H1 (cell line): ENCODE measurements at regions not wholly inside any gene's neighbourhood (a gene's known extent, or its start where the extent isn't known, plus 50 kb on each side); places are given as distances from the start of the nearest gene placed in this dataset.

Experiments used
- CTCF ChIA-PET: fragments of 300-600 bp; sonication (Branson Sonifier 250); formaldehyde crosslinking; loops from one replicate; lab custom pipeline; 2021; ENCODE audit not compliant: partially characterized antibody; lab: Charles Lee
- POLR2A ChIA-PET: fragments of 300-600 bp; sonication (Branson Sonifier 250); formaldehyde crosslinking; loops from one replicate; lab custom pipeline; 2021; ENCODE audit warnings: inconsistent platforms; ENCODE audit not compliant: partially characterized antibody; lab: Charles Lee
- DNase-seq, 2 experiments: peaks; one replicate each; pipeline versions ENCODE4 v3.0.0 to v3.0.0-alpha.2; 2010 to 2022; ENCODE audit warnings: low spot score in 2 of 2, low read depth in 1 of 2, mixed read lengths in 1 of 2
- FAIRE-seq: peaks from 2 replicates; lab custom pipeline; 2011; peaks lifted over from hg19 to GRCh38; lab: Jason Lieb, UNC
- H2AFZ ChIP-seq: 2 replicates; pipeline ENCODE4 v1.8.1; 2012; ENCODE audit warnings: low read length, inconsistent platforms
- H2AK5ac ChIP-seq: 2 replicates; pipeline ENCODE4 v1.6.1; 2013; ENCODE audit warnings: low read depth, low read length
- H2BK120ac ChIP-seq: replicated peaks from 2 replicates; pipeline ENCODE3; 2013; ENCODE audit warnings: low read depth, low read length, inconsistent platforms
- H2BK12ac ChIP-seq: 2 replicates; pipeline ENCODE4 v1.6.1; 2013; ENCODE audit warnings: low read depth, low read length
- H2BK15ac ChIP-seq: 2 replicates; pipeline ENCODE4 v1.6.1; 2013; ENCODE audit warnings: low read length
- H2BK20ac ChIP-seq: 2 replicates; pipeline ENCODE4 v1.6.1; 2013; ENCODE audit warnings: low read length
- H2BK5ac ChIP-seq: 2 replicates; pipeline ENCODE4 v1.6.1; 2013; ENCODE audit warnings: low read depth, low read length
- H3K14ac ChIP-seq: 2 replicates; pipeline ENCODE4 v1.6.1; 2013; ENCODE audit warnings: inconsistent platforms; ENCODE audit not compliant: insufficient read length
- H3K18ac ChIP-seq: 2 replicates; pipeline ENCODE4 v1.6.1; 2013; ENCODE audit warnings: low read length; ENCODE audit errors: extremely low read depth
- H3K23ac ChIP-seq: 2 replicates; pipeline ENCODE4 v1.6.1; 2013; ENCODE audit warnings: inconsistent platforms; ENCODE audit not compliant: insufficient read length
- H3K23me2 ChIP-seq: 2 replicates; pipeline ENCODE4 v1.6.1; 2013; ENCODE audit warnings: low read depth, low read length
- H3K27ac ChIP-seq: 2 replicates; pipeline ENCODE4 v1.6.1; 2011; ENCODE audit warnings: low read depth, low read length, inconsistent platforms
- H3K27me3 ChIP-seq, 4 experiments: replicated peaks in 1 of 4; 1 replicate in 1 of 4; 2 replicates in 3 of 4; pipeline versions ENCODE4 v1.6.1 to v1.8.1; 2011 to 2013; ENCODE audit warnings: low read length in 3 of 4, mild to moderate bottlenecking in 3 of 4, inconsistent platforms in 2 of 4, mixed read lengths in 2 of 4, moderate library complexity in 1 of 4; ENCODE audit not compliant: control insufficient read depth in 3 of 4, insufficient read depth in 3 of 4; ENCODE audit errors: extremely low read depth in 1 of 4
- H3K36me3 ChIP-seq, 4 experiments: 2 replicates each; pipeline versions ENCODE4 v1.6.1 to v1.8.1; 2011 to 2013; ENCODE audit warnings: mild to moderate bottlenecking in 4 of 4, low read length in 3 of 4, moderate library complexity in 2 of 4, control low read depth in 1 of 4, inconsistent platforms in 1 of 4; ENCODE audit not compliant: insufficient read depth in 4 of 4, control insufficient read depth in 2 of 4
- H3K4ac ChIP-seq: replicated peaks from 2 replicates; pipeline ENCODE3; 2013; ENCODE audit warnings: low read length, low read depth, mixed read lengths, inconsistent platforms; ENCODE audit not compliant: insufficient read length
- H3K4me1 ChIP-seq, 4 experiments: replicated peaks in 1 of 4; 1 replicate in 1 of 4; 2 replicates in 3 of 4; pipeline versions ENCODE4 v1.6.1 to v1.8.1; 2011 to 2013; ENCODE audit warnings: low read length in 3 of 4, inconsistent platforms in 2 of 4, mixed read lengths in 1 of 4; ENCODE audit not compliant: insufficient read depth in 4 of 4, control insufficient read depth in 3 of 4
- H3K4me2 ChIP-seq, 2 experiments: 2 replicates each; pipeline versions ENCODE4 v1.6.1 to v1.8.1; 2011 to 2013; ENCODE audit warnings: low read depth in 2 of 2, low read length in 2 of 2, control low read depth in 1 of 2, inconsistent platforms in 1 of 2, mild to moderate bottlenecking in 1 of 2; ENCODE audit not compliant: insufficient read depth in 1 of 2
- H3K4me3 ChIP-seq, 4 experiments: fragments of 200-600, 300-600 bp in 1 of 4; sonication (generic), shearing (Covaris generic), sonication (Bioruptor Twin) in 1 of 4; 2 replicates each; pipeline versions ENCODE4 v1.5.1 to v1.8.1; 2011 to 2016; ENCODE audit warnings: low read length in 4 of 4, low read depth in 3 of 4, control low read depth in 2 of 4, inconsistent platforms in 2 of 4, mild to moderate bottlenecking in 2 of 4, mixed read lengths in 1 of 4, moderate library complexity in 1 of 4; ENCODE audit not compliant: insufficient read depth in 2 of 4; ENCODE audit errors: extremely low read depth in 1 of 4
- H3K56ac ChIP-seq: replicated peaks from 2 replicates; pipeline ENCODE3; 2013; ENCODE audit warnings: low read depth, mild to moderate bottlenecking, mixed read lengths, low read length, inconsistent platforms; ENCODE audit not compliant: insufficient read length
- H3K79me1 ChIP-seq: 2 replicates; pipeline ENCODE4 v1.6.1; 2013; ENCODE audit warnings: low read depth, low read length, control low read depth
- H3K79me2 ChIP-seq, 2 experiments: 2 replicates each; pipeline versions ENCODE4 v1.6.1 to v1.8.1; 2012 to 2013; ENCODE audit warnings: low read length in 2 of 2, mild to moderate bottlenecking in 2 of 2, inconsistent platforms in 1 of 2; ENCODE audit not compliant: insufficient read depth in 2 of 2, control insufficient read depth in 1 of 2
- H3K9ac ChIP-seq, 4 experiments: replicated peaks in 1 of 4; 1 replicate in 1 of 4; 2 replicates in 3 of 4; pipeline versions ENCODE4 v1.6.1 to v1.8.1; 2011 to 2013; ENCODE audit warnings: low read depth in 3 of 4, low read length in 3 of 4, control low read depth in 2 of 4, mild to moderate bottlenecking in 2 of 4, moderate library complexity in 2 of 4, inconsistent platforms in 1 of 4; ENCODE audit errors: extremely low read depth in 1 of 4
- H3K9me3 ChIP-seq, 2 experiments: 2 replicates each; pipeline versions ENCODE4 v1.6.1 to v1.8.1; 2012 to 2013; ENCODE audit warnings: mild to moderate bottlenecking in 2 of 2, moderate library complexity in 2 of 2, control low read depth in 1 of 2, inconsistent platforms in 1 of 2, low read depth in 1 of 2, low read length in 1 of 2, mixed read lengths in 1 of 2; ENCODE audit not compliant: insufficient read depth in 2 of 2
- H4K20me1 ChIP-seq, 2 experiments: replicated peaks in 1 of 2; 2 replicates each; pipeline versions ENCODE3 to v1.8.1; 2011 to 2013; ENCODE audit warnings: inconsistent platforms in 2 of 2, low read length in 2 of 2, mild to moderate bottlenecking in 1 of 2; ENCODE audit not compliant: insufficient read depth in 2 of 2, control insufficient read depth in 1 of 2
- H4K5ac ChIP-seq: 2 replicates; pipeline ENCODE4 v1.6.1; 2013; ENCODE audit warnings: low read length, low read depth, mixed read lengths, inconsistent platforms; ENCODE audit not compliant: insufficient read length
- H4K8ac ChIP-seq: 2 replicates; pipeline ENCODE4 v1.8.0; 2013; ENCODE audit warnings: mild to moderate bottlenecking, moderate library complexity, low read length, inconsistent platforms; ENCODE audit not compliant: insufficient read depth; ENCODE audit errors: extremely low read depth
- H4K91ac ChIP-seq: replicated peaks from 2 replicates; pipeline ENCODE3; 2013; ENCODE audit warnings: low read length, mixed read lengths, inconsistent platforms; ENCODE audit not compliant: insufficient read length
- CBX5 ChIP-seq: fragments of 300-800, 300-1000 bp; sonication (generic); IDR thresholded peaks from 2 replicates; pipeline ENCODE4 v1.7.1; 2016; ENCODE audit warnings: antibody characterized with exemption, low read length, low read depth
- CHD2 ChIP-seq: IDR thresholded peaks from 2 replicates; pipeline ENCODE4 v1.6.1; 2012; ENCODE audit warnings: low read length, improper control_type of control experiment
- KDM1A ChIP-seq: fragments of 200-600, 300-600 bp; sonication (generic); IDR thresholded peaks from 2 replicates; pipeline ENCODE4 v1.7.1; 2016; ENCODE audit warnings: mild to moderate bottlenecking, low read length, borderline replicate concordance
- RFX5 ChIP-seq: IDR thresholded peaks from 2 replicates; pipeline ENCODE4 v1.6.1; 2011; ENCODE audit warnings: low read depth, low read length, improper control_type of control experiment, borderline replicate concordance
- SRF ChIP-seq: IDR thresholded peaks from 2 replicates; pipeline ENCODE4 v1.6.1; 2011; ENCODE audit warnings: mild to moderate bottlenecking, low read depth, low read length, moderate library complexity
- TBP ChIP-seq: IDR thresholded peaks from 2 replicates; pipeline ENCODE4 v1.6.1; 2011; ENCODE audit warnings: low read depth, low read length, improper control_type of control experiment
- WGBS, 2 experiments: shearing (Covaris generic) in 1 of 2; methylation state at CpG; one replicate each; pipeline versions ENCODE4 v1.1.6 to v1.1.7; 2013 to 2015; ENCODE audit warnings: low lambda C conversion rate in 2 of 2, mixed read lengths in 2 of 2, inconsistent platforms in 1 of 2, low coverage in 1 of 2, missing lambda C conversion rate in 1 of 2; ENCODE audit not compliant: insufficient replicate concordance in 2 of 2, insufficient coverage in 1 of 2, insufficient read length in 1 of 2; ENCODE audit errors: extremely low coverage in 1 of 2, missing lambda C conversion rate in 1 of 2; 5-methylcytosine and 5-hydroxymethylcytosine counted together
- TF ChIP-seq, protein P1 (sequence below): IDR thresholded peaks from 2 replicates; pipeline ENCODE4 v1.6.1; 2012; ENCODE audit warnings: inconsistent platforms
- TF ChIP-seq, protein P2 (sequence below): IDR thresholded peaks from 2 replicates; pipeline ENCODE4 v1.6.1; 2011; ENCODE audit warnings: low read length, improper control_type of control experiment

DNA sequence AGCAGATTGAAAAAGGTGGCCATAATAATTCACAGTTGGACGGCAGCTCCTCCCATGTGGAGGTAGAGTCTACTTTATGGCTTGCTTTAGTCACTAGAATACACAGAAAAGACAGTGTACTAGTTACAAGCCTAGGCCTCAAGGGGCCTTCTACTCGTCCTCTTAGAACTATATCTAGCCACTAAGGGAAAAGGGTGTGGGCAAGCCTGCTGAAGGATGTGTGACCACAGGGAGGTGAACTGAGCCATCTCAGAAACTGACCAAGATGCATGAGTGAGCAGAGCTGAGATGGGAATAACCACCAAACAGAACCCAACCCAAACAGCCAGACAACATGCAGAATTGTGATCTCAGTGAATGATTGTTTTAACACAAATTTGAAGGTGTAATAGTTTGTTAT is 335.6 kb upstream of the LMCD1 start:
- no peak overlapping the region for H2AK5ac ChIP-seq
- ChIA-PET POLR2A (no interaction called here), CTCF (interaction anchor here (1.0 to 1.2 kb wide), 2 partner anchors 15 to 135 kb away, joined by 3 read pairs; no protein-coding TSS in a partner anchor)
- H2BK15ac ChIP-seq = no peak overlapping the region
- no peak overlapping the region for H3K27ac ChIP-seq
- no peak overlapping the region for H3K4me3 ChIP-seq
- WGBS, 2 experiments = 88% methylated on average over 2 of the region's 2 CpGs; no CpG with 5 or more reads in 1 of the 2 experiments
- no peak overlapping the region for H3K9ac ChIP-seq
- no peak overlapping the region for H2BK12ac ChIP-seq
- H3K56ac ChIP-seq = no peak overlapping the region
- no peak overlapping the region for H4K8ac ChIP-seq
- no peaks in the 10 kb centered on the region for H3K79me1 ChIP-seq
- no peak overlapping the region for H3K4me2 ChIP-seq
- no peak overlapping the region for H2BK20ac ChIP-seq
- no peak overlapping the region for H2BK120ac ChIP-seq
- DNase-seq (no peak), FAIRE-seq (no peak)
- H4K5ac ChIP-seq = no peak overlapping the region
- H3K36me3 ChIP-seq = no peaks in the 10 kb centered on the region
- no peak overlapping the region for H3K18ac ChIP-seq
- no peak overlapping the region for H2AFZ ChIP-seq
- no peak overlapping the region for H4K91ac ChIP-seq
- no peaks in the 10 kb centered on the region for H3K79me2 ChIP-seq
- H3K4ac ChIP-seq = no peak overlapping the region
- no peaks in the 10 kb centered on the region for H4K20me1 ChIP-seq
- no peaks in the 10 kb centered on the region; the same call in 1 of the 2 replicates for H3K23me2 ChIP-seq
- no peak overlapping the region for H3K14ac ChIP-seq
- no peak overlapping the region for H2BK5ac ChIP-seq
- H3K27me3 ChIP-seq = no peaks in the 10 kb centered on the region
- TF ChIP-seq, protein P1, sequence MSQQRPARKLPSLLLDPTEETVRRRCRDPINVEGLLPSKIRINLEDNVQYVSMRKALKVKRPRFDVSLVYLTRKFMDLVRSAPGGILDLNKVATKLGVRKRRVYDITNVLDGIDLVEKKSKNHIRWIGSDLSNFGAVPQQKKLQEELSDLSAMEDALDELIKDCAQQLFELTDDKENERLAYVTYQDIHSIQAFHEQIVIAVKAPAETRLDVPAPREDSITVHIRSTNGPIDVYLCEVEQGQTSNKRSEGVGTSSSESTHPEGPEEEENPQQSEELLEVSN = no peak
- TF ChIP-seq RFX5 (no peak), CBX5 (no peak), CHD2 (no peak), TBP (no peak), SRF (no peak), KDM1A (no peak)
- TF ChIP-seq, protein P2, sequence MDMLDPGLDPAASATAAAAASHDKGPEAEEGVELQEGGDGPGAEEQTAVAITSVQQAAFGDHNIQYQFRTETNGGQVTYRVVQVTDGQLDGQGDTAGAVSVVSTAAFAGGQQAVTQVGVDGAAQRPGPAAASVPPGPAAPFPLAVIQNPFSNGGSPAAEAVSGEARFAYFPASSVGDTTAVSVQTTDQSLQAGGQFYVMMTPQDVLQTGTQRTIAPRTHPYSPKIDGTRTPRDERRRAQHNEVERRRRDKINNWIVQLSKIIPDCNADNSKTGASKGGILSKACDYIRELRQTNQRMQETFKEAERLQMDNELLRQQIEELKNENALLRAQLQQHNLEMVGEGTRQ = no peak
- no peaks in the 10 kb centered on the region for H3K4me1 ChIP-seq
- H3K9me3 ChIP-seq = no peaks in the 10 kb centered on the region
- no peak overlapping the region for H3K23ac ChIP-seq
